MCF 10A (cell line): ENCODE measurements at regions not wholly inside any gene's neighbourhood (a gene's known extent, or its start where the extent isn't known, plus 50 kb on each side); places are given as distances from the start of the nearest gene placed in this dataset.

ENCODE experiments used
- BruUV-seq: library from RNA; stranded (reverse); fragments of 400-500 nt; replicated peaks from 2 replicates; lab custom pipeline; 2021; lab: Mats Ljungman, UMichigan
- CTCF ChIA-PET: fragments of 300-600 bp; sonication (Branson Sonifier 250); formaldehyde crosslinking; extraction: SDS; loops from one replicate; lab custom pipeline; 2021; ENCODE audit warnings: antibody characterized with exemption, inconsistent platforms; lab: Yijun Ruan, JAX
- POLR2A ChIA-PET: fragments of 300-600, 350-650 bp; sonication (Branson Sonifier 250); formaldehyde crosslinking; extraction: SDS; loops from one replicate; lab custom pipeline; 2020; ENCODE audit warnings: antibody characterized with exemption, inconsistent platforms; lab: Yijun Ruan, JAX
- DNase-seq: peaks from one replicate; pipeline ENCODE4 v3.0.0-alpha.2; 2018; ENCODE audit not compliant: unreplicated experiment
- H3K27ac Mint-ChIP-seq: one replicate; pipeline ENCODE4 v1.8.0; 2022; ENCODE audit warnings: mild to moderate bottlenecking, low read depth, mixed read lengths; ENCODE audit not compliant: unreplicated experiment
- H3K27me3 Mint-ChIP-seq: one replicate; pipeline ENCODE4 v1.8.0; 2022; ENCODE audit warnings: mixed read lengths; ENCODE audit not compliant: insufficient read depth, unreplicated experiment
- H3K36me3 Mint-ChIP-seq: one replicate; pipeline ENCODE4 v1.8.0; 2022; ENCODE audit warnings: mild to moderate bottlenecking, moderate library complexity, mixed read lengths; ENCODE audit not compliant: insufficient read depth, unreplicated experiment
- H3K4me1 Mint-ChIP-seq: one replicate; pipeline ENCODE4 v1.8.0; 2022; ENCODE audit warnings: mixed read lengths; ENCODE audit not compliant: insufficient read depth, unreplicated experiment
- H3K4me3 Mint-ChIP-seq: one replicate; pipeline ENCODE4 v1.8.0; 2022; ENCODE audit warnings: mild to moderate bottlenecking, moderate library complexity, mixed read lengths; ENCODE audit not compliant: unreplicated experiment
- H3K9me3 Mint-ChIP-seq: one replicate; pipeline ENCODE4 v1.8.0; 2022; ENCODE audit warnings: mixed read lengths; ENCODE audit not compliant: unreplicated experiment
- intact Hi-C: fragments of 100-400 bp; cut with micrococcal nuclease; formaldehyde crosslinking; loops from 2 replicates; pipeline ENCODE4 v1.14.1; 2022
- TF ChIP-seq, protein P1 (sequence below): fragments of 200-600 bp; IDR thresholded peaks from one replicate; pipeline ENCODE4 v1.8.0; 2022; ENCODE audit warnings: antibody characterized with exemption, mild to moderate bottlenecking; ENCODE audit not compliant: unreplicated experiment

DNA sequence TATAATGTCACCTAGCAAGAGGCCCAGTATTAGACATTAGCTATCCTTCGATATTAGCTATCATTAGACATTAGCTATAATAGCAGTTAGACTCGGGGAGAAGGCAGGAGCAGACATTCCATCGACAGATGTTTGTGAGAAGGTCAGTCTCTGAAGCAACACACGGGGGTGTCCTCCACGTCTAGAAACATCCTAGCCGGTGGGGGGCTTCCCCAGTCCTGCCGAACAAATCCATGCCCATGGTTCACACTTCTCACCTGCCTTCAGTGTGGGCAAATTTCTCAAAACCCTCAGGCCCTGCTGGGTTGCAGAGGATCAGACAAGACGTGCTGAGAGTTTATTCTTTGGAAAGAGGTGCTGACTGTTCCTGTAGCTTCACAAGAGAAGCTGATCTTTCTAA is 151.1 kb downstream of the IRF8 start:
- Mint-ChIP-seq H3K36me3 (no peaks in the 10 kb centered on the region), H3K27me3 (peaks cover 94% of the 10 kb centered on the region), H3K4me1 (no peaks in the 10 kb centered on the region), H3K4me3 (no peak overlapping the region), H3K9me3 (no peaks in the 10 kb centered on the region), H3K27ac (no peak overlapping the region)
- POLR2A ChIA-PET = no interaction called here
- intact Hi-C loops = no loop called here
- TF ChIP-seq, protein P1, sequence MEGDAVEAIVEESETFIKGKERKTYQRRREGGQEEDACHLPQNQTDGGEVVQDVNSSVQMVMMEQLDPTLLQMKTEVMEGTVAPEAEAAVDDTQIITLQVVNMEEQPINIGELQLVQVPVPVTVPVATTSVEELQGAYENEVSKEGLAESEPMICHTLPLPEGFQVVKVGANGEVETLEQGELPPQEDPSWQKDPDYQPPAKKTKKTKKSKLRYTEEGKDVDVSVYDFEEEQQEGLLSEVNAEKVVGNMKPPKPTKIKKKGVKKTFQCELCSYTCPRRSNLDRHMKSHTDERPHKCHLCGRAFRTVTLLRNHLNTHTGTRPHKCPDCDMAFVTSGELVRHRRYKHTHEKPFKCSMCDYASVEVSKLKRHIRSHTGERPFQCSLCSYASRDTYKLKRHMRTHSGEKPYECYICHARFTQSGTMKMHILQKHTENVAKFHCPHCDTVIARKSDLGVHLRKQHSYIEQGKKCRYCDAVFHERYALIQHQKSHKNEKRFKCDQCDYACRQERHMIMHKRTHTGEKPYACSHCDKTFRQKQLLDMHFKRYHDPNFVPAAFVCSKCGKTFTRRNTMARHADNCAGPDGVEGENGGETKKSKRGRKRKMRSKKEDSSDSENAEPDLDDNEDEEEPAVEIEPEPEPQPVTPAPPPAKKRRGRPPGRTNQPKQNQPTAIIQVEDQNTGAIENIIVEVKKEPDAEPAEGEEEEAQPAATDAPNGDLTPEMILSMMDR = no peak
- no peak for DNase-seq
- CTCF ChIA-PET = interaction anchor here (0.7 to 1.6 kb wide), 3 partner anchors 229 to 468 kb away, joined by 3 to 9 read pairs (median 3); no protein-coding TSS in a partner anchor
- BruUV-seq = no TSS peak

GRCh38 chr16:86050591-86051367 is 151.8 kb downstream of the IRF8 start:
- intact Hi-C loops = no loop called here
- ChIA-PET POLR2A (no interaction called here), CTCF (interaction anchor here (0.6 to 1.6 kb wide), 3 partner anchors 230 to 476 kb away, joined by 3 to 9 read pairs (median 3); no protein-coding TSS in a partner anchor)
- no peak for DNase-seq
- TF ChIP-seq, protein P1 = no peak
- Mint-ChIP-seq H3K4me1 (no peaks in the 10 kb centered on the region), H3K9me3 (no peaks in the 10 kb centered on the region), H3K27me3 (peaks cover 100% of the 10 kb centered on the region), H3K27ac (no peak overlapping the region), H3K4me3 (no peak overlapping the region), H3K36me3 (no peaks in the 10 kb centered on the region)
- no TSS peak for BruUV-seq

DNA sequence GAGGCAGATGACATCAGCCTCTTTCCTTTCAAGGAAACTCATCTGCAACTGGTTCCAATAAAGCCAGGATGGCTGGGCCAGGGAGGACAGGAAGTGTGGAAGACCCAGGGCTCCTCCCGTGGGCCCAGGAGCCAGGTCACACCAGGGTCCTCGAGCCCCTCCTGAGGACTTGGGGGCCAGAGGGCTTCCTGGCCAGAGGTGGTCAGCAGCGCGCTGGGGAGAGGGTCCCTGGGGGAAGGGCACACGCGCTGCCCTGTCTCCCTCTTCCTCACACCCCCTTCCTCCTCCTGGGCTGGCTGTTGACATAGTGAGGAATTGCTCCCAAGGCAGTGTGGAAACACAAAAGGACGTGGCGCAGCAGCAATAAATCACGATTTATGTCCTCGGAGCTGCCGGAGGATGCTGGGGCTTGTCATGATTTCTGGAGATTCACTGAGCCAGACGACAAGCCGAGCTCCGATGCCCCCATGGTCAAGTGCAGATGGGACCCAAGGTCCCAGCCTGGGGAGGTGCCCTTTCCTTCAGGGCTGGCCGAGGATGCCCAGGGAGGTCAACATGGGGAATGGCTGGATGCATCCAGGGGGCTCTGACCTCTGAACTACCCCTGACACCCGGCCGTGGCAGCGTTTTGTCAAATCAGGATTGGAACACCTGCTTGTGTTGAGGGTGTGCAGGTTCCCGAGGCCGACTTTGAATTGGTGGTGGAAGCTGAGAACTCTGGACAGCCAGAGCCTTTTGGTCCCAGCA is 152.6 kb downstream of the IRF8 start:
- no peak overlapping the region for H3K4me3 Mint-ChIP-seq
- no peaks in the 10 kb centered on the region for H3K9me3 Mint-ChIP-seq
- no peak for DNase-seq
- no peaks in the 10 kb centered on the region for H3K4me1 Mint-ChIP-seq
- no TSS peak for BruUV-seq
- H3K27ac Mint-ChIP-seq = no peak overlapping the region
- TF ChIP-seq, protein P1 = no peak
- no peaks in the 10 kb centered on the region for H3K36me3 Mint-ChIP-seq
- ChIA-PET POLR2A (no interaction called here), CTCF (interaction anchor here (0.6 kb wide), 2 partner anchors 11 to 475 kb away, joined by 3 read pairs; no protein-coding TSS in a partner anchor)
- peaks cover 100% of the 10 kb centered on the region for H3K27me3 Mint-ChIP-seq
- intact Hi-C loops = no loop called here

DNA sequence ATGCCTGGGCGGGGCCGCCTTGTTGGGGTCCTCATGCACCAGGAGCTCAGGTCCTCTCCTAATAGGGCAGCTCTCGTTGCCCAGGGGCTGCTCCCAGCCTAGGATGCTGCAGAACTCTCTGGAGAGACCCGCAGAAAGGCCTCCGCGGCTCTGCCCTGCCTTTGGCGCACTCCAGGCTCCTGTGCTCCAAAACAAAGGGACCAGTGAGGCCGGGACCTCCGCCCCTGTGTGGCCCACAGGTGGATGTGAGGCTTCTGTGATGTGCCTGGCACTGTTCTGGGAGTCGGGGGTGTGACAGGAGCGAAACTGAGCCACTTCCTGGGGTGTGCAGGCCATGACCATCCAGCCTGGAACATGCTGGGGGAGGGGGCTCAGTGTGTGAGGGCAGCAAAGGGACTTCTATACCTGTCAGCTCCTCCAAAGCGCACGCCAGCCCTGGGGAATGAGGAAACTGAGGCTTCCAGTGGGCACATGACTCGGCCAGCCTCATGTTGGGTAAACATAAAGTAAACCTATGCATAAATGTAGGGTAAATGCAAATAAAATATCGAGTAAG is 153.2 kb downstream of the IRF8 start:
- Mint-ChIP-seq H3K27ac (no peak overlapping the region), H3K9me3 (no peaks in the 10 kb centered on the region), H3K4me3 (no peak overlapping the region), H3K4me1 (no peaks in the 10 kb centered on the region), H3K27me3 (peaks cover 100% of the 10 kb centered on the region), H3K36me3 (no peaks in the 10 kb centered on the region)
- TF ChIP-seq, protein P1 = no peak
- BruUV-seq = no TSS peak
- POLR2A ChIA-PET = no interaction called here
- intact Hi-C loops = no loop called here
- CTCF ChIA-PET = interaction anchor here (0.6 kb wide), 1 partner anchor 12 kb away, joined by 3 read pairs; no protein-coding TSS in a partner anchor
- no peak for DNase-seq
